ENCODE measurements at regions not wholly inside any gene's neighbourhood (a gene's known extent, or its start where the extent isn't known, plus 50 kb on each side); places are given as distances from the start of the nearest gene placed in this dataset.

DNA sequence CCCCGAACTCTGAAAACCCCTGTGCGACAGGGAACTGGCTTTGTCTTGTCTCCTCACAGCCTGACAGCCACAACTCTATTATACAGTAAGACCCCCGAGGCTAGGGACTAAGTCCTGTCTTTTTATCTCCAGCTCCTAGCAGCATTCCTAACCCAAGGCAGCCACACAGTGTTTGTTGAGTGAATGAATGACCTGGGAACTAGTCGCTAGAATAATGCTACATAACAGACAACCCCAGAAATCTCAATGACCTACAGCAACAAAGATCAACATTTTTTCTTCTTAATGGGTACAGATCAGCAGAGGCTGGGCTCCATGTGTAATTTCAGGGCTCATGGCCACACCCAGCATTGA, 71.4 kb upstream of the TNRC6C start:
- DNase-seq (ENCODE audit: low spot score) = no peak

DNA sequence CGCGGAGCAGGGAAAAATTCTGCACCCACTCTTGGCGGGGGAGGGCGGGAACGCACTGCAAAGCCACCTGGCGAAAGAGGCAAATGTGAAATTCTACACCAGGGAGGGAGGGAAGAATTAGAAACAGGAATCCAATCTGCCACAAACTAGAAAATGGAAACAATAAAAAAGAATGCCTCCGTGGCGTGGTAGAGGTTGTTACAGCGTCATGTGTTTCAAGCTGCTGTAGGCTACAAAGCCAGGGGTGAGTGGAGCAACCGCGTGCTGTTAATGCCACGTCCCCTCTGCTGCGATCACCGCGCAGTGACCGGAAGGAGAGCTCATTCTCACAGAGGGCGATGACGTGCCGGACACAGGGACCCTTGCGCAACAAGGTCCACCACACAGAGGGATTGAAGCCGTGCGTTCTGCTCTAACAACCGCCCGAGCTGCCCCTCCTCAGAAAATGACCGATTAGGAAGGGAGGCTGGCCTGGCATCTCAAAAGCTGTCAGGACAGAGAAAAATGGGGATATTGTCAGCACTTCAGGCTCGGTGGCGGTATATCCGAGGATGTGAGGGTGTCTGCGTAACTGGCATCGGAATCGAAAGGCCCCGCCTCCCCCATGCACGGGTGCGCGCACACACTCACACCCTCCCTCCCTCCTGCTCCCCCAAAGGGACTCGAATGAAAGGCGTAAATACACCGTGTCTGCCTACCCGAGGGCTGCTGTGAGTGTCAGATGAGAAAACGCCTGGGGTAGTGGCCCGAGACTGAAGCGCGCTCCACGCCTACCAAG, 70.8 kb upstream of the TNRC6C start:
- no peak for DNase-seq (ENCODE audit: low spot score)

DNA sequence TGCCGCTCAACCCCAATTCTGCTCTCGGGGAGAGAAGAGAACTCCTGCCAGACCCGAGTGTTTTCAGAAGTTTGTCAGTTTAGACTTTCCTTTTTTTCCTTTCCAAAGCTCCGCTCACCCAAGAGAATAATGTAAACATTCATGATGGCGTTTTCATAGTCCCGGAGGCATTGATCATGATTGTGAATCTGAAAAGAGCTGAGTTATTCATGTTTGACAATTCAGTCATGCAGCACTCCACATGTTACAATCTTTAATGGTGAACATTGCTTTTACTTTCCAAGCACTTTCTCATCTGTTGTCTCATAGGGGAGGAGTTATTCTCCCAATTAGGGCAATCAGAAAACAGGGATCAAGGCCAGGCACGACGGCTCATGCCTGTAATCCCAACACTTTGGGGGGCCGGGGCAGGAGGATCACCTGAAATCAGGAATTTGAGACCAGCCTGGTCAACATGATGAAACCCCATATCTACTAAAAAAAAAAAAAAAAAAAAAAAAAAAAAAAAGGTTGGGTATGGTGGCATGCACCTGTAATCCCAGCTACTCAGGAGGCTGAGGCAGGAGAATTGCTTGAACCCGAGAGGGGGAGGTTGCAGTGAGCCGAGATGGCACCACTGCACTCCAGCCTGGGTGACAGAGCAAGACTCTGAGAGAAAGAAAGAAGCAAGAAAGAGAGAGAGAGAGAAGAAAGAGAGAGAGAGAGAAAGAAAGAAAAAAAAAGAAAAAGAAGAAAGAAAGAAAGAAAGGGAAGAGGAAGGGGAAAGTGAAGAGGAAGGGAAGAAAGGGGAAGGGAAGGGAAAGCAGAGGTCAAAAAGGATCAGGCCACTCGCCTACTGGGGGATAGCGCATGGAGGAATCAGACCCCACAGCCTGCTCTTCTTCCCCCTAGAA, 70.0 kb upstream of the TNRC6C start:
- no peak for DNase-seq (ENCODE audit: low spot score)

DNA sequence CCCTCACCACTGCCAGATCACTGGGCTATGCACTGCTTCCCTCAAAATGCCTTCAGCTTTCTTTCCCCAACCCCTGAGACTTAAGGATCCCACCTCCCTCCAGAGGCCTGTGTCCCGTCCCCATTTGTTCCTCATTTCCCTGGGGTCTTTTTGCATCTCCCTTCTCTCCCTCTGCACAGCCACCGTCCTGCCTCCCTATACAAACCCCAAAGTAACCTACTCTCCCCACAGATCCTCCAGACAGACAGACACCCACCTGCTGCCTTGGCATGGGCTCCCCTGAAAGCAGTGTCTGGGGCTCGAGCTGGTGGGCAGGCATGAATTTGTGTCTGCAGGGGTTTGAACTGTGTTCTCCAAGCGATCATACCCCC, 69.4 kb upstream of the TNRC6C start:
- no peak for DNase-seq (ENCODE audit: low spot score)

DNA sequence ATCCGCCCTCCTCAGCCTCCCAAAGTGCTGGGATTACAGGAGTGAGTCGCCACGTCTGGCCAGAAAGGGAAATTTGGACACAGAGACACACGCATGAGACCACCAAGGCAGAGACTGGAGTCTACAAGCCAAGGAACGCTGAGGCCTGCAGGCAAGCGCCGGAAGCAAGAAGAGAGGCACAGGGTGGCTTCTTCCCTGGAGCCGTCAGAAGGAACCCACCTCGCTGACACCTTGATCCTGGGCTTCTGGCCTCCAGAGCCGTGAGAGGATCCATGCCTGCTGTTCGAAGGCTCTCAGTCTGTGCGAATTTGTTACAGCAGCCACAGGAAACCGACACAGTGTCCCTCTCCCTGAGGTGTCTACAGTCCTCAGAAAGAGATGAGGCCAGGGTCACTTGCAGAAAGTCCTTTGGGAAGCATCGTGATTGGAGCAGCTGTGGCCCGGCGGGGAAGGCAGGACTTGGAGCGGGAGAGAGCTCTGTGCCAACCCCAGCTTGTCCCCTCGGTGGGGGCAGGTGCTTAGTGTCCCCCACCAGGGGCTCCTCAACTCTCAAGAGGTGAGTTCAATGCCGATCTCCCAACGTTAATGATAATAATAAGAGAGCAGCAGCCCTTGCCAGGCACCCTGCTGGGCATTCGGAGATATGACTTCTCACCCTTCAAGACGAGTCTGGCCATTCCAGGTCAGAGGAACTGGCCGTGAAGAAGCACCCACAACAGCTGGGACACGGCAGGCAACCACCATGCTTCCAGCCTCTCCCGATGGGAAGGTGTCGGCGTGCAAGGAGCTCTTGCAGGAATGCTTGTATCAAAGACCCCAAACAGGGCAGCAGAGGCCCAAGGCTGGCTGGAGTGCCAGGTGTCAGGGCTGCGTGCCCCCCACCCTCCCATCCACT, 68.4 kb upstream of the TNRC6C start:
- DNase-seq (ENCODE audit: low spot score) = no peak

DNA sequence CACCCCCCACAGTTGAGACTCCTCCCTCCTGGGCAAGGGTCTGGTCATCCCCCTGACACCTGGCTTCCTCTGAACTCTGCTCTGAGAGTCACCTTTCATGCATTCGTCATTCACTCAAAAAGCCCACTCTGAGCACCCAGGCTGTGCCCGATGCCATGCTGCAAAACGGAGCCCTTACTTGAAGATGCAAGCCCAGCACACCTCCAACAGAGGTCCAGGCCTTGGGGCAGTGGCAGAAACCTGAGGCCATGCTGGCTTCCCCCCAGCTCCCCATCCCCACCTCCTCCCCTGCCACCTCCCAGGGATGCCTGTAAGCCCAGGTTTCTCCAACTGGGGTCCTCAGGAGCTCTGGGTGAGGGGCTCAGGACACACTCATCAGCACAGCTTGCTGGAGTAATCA, 67.7 kb upstream of the TNRC6C start:
- DNase-seq (ENCODE audit: low spot score) = no peak

DNA sequence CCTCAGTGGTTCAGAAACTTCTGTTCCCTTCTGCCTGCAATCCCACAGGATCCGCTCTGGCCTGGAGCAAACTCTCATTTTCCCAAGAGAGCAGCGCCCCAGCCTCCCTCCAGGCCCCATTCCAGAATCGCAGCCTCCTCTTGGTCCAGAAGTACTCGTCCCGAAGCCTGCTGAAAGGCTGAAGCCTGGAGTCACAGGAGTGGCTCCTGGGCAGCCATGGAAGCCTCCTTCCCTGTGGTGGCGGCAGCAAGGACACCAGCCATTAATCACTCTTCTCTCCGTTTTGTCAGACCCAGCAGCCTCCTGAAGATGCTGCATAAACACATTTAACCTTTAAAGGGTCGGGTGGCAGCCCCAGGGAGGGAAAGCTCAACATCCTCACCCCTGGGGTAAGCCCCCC, 66.9 kb upstream of the TNRC6C start:
- no peak for DNase-seq (ENCODE audit: low spot score)

DNA sequence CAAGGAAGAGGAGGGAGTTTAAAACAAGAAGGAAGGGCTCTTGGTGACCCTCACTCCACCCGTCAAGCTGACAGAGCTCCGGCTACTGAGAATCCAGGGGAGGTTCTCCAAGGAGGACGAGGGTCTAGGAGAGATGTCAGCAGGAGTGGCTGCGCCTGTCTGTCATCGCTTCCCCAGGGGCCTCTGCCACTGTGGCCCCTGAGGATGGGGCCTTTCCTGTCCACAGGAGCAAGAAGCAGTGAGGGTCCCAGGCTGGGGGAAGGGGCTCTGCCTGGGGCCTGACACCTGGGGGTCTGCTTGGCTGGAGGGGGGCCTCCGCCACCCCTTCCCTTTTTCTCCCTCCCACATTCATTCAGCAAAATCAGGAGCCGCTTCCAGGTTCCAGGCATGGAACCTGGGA, 66.5 kb upstream of the TNRC6C start:
- no peak for DNase-seq (ENCODE audit: low spot score)

DNA sequence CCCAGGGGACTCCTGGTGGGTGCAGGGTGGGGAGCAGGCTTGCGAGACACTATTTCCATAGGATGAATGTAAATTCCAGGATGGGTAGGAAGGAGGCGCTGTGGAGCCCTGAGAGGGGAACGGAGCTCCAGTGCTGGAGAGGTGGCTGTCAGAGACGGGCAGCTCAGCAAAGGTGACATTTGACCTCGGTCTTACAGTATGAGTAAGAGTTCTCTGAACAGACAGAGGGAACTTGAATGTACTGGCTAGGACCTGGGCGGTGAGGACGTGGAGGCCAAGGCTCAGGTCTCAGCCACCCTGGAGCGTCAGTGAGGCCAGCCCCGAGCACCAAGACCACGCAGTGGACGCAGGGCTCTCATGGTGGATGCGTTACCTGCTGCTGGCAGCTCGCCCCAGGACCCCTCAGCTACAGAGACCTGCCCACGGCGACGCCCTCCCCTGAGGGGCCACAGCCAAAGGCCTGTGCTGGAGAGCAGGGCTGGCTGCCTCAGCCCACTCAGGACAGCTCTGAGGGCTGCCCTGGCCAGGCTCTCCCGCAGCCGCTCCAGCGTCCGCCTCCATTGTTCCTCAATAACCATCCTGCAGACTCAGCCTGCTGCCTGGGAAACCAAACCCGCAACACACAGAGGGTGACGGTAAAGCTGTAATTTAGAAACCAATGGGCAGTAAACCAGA, 65.9 kb upstream of the TNRC6C start:
- DNase-seq (ENCODE audit: low spot score) = no peak

DNA sequence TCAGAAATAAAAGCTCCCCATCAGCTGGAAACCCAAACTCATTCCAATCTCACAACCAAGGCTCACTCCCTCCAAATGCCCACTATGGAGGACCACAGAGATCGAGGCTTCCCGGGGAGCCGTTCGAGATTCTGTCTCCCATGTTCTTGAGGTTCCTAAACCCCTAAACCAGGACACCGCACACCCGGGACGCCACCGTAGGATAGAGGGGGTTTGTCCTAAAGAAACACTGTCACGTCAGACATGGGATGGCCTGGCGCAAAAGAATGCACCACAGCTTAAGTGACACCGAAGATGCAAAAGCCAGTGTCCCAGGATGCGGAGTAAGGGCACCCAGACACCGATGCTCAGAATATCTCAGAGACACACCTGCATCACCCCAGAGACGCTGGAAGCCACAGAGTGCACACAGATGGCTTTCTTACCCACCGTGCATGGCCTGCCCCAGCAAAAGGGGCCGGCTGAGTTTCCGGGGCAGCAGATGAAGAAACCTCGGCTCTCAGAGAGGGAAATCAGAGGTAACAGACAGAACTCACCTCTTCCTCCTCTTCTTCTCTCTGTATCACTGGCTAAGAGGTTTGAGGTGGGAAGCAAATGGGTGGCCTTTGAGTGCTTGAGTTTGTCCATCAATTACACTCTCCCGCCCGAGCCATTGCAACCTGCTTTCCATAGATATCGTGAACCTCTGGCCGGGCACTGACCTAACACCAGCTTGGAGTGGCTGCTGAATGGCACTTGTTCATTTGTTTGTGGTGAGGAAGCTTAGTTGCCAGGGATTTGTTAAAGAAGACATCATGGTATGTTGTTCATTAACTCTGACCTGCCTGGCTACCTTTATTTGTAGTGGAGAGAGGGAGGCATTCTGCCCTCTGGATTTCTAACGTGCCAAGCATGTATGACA, 65.1 kb upstream of the TNRC6C start:
- DNase-seq (ENCODE audit: low spot score) = no peak

DNA sequence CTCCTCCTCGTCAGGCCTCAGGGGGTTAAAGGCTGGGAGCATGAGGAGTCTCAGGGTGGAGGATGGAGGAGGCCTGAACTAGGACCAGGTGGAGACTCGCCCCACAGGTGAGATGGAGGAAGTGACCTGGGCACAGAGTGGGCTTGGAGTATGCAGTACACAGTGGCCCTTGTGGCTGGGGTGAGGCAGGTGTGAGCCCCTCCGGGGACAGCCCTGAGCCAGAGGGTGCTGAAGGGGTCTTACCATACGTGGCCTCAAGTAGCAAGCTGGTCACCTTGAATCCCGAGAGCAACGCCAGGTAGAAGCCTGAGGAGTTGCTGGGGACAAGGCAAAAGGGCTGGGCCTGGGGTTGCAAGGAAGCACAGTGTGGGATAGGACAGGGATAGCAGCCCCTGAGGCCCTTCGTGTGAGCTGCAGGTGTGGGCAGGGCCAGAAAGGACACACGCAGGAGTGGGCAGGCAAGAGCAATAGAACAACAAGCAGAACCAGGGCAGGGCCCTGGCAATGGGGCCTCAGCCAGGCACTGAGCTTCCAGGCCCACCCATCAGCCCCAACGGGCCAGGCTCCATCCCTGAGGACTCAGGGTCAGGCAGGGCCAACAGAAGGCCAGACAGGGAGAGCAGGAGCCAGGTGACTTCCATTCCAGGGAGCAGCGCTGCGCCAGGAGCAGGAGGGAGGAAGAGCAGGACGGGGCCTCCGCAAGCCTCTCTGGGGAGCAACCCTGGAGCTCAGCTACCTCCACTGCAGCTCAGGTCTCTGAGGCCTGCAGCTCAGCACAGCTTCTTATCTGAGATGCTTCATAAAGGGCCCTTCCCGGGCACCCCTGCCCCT, 64.2 kb upstream of the TNRC6C start:
- no peak for DNase-seq (ENCODE audit: low spot score)

DNA sequence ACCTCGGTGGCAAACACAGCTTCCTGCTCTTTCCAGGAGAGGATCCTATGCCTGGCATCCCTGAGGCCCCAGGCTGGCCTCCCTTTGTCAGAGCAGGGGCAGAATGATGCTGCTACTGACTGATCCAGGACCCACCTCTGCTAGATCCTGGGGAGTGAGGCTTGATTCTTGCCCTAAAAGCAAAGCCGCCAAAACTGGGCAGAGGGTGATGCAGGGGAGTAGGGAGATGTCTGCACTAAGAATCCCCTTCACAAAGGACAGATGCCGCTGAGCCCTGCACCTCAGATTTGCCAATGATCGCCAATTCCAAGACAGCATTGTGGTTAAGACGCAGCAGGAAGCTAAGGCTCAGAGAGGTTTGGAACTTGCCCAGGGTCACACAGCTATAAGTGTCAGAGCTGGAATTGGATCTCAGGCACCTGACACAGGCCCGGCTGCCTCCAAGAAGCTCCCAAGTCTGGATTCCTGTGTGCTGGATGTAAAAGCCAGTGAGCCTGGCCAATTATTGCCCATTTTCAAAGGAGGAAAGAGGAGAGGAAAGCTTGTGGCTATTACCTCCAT, 60.7 kb upstream of the TNRC6C start:
- no peak for DNase-seq (ENCODE audit: low spot score)

DNA sequence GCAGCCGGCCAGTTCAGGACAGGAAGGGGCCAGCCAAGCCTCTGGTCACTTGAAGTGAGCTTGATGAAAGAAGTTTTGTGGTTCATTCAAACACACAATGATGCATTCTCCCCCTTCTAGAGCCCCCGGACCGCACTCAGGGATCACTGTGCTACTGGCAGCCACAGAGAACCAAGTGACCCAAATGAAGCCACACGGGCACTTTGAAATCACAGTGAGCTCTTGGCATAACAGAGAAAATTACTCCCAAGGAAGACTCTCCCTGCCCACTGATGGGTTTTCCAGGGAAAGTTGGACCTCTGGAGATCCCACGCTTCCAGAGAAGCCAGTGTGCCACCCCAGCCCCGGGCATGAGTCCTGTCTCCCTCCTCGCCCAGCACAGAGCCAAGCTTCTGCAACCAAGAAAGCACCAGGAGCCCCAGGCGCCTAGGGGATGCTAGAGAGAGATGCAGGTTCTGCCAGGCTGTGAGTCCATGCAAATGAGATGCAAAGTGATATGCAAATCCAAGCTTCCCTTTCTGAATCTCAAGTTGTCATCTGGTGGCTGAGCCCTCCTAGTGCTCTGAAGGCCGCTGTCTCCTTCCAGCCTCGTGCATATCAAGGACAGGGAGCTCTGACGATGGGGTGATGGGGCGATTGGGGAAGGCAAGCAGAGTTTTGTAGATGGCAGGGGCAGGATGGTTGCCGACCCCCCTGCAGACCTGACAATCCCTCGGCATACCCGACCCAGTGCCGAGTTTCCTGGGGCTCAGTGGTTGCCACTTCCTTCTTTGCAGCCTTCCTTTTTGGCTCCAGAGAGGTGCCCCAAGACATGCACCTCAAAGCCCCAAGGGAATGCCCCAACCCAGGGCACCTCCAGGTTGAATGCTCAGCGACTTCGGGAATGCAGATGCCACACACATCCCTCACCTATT, 59.7 kb upstream of the TNRC6C start:
- no peak for DNase-seq (ENCODE audit: low spot score)

DNA sequence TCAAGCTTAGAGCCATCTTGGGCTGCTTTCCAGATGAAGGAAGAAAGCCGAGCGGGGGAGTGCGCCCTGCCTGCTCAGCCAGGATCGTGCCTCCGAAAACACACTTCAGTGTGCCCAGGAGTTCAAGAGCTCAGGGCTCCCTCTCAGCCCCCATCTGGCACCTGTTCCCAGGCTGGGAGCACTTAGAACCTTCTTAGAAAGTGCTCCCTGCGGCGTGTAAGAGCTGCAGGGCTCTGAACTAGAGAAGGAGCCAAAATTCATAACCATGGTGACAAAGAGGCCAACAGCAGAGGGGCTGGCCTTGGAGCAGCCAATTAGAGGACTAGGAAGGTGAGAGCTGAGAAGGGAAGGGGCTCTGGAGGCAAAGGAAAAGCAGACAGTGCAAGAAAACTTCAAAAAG, 59.0 kb upstream of the TNRC6C start:
- DNase-seq (ENCODE audit: low spot score) = no peak

DNA sequence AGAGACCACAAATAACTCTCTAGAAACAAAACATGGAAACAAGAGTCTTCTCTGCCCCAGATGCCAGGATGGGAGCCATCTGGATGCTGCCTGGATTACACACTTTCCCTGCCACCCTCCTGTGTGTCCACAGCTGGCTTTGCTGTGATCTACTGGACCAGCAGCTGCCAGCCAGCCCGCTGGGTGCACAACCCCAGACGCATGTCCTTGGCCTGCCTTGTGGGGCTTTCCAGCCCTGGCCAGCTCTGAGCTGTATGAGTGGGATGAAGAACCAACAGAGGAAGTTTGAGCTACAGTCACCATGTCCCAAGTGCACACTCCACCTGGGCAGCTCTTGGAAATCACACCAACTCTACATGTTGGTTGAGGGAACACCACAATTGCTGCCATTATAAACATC, 57.0 kb upstream of the TNRC6C start:
- DNase-seq (ENCODE audit: low spot score) = no peak

DNA sequence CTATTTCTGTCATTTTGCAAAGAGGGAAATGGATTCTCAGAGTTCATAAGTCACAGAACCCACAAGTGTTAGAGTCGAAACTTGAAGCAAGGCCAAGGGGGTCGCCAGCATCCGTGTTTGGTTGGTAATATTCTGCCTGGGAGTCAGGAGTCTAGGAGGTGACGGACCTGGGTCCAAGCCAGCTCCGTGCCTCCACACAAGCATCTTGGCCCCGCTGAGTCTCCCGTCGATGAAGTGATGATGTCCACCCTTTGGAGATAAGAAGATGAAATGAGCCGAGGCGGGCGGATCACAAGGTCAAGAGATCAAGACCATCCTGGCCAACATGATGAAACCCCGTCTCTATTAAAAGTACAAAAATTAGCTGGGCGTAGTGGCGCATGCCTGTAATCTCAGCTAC, 53.2 kb upstream of the TNRC6C start:
- DNase-seq (ENCODE audit: low spot score) = no peak

DNA sequence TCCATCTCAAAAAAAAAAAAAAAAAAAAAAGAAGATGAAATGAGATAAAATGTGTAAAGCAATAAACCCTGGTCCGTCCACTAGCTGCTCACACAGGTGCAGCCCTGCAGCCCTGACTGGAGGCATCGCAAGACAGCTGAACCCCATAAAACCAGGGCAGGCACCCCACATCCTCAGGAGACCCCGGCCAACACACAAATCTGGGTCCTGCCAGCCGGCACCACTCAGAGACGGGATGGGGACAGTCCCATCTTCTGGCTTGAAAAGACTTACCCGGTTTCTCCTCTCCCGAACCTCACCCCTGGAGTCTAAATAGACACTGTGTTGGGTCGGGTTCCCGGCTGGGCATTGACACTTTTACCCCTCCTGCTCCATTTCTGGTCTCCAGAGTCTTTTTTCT, 52.7 kb upstream of the TNRC6C start:
- no peak for DNase-seq (ENCODE audit: low spot score)

DNA sequence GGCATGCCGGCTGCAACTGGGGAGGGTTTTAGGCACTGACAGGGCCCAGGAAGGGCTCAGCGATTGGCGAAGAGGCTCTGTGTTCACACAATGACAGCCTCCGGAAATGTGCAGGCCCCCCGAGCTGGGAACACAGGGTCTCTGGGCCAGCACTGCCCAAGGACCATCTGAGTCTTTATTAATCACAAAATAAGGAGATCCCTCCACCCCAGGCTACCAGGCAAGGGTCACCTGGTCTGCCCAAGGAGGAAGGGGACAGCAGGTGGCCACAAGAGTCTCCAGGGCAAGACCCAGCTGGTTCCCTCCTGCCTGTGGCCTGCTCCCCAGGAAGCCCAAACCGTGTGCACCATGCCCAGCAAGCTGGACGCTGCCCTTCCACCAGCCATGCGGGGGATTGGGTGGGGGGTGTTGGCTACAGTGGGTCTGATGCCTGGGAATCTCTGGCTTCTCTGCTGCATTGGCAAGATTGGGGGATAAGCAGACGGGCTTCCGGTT, 52.1 kb upstream of the TNRC6C start:
- no peak for DNase-seq (ENCODE audit: low spot score)

Measured in HuH-7.5 (cell line).